RWPE2 (cell line): ENCODE measurements at regions not wholly inside any gene's neighbourhood (a gene's known extent, or its start where the extent isn't known, plus 50 kb on each side); places are given as distances from the start of the nearest gene placed in this dataset.

Source experiments
- ATAC-seq: fragments of 200-7000 bp; cut with Tn5 transposase; 3 replicates; pipeline ENCODE4 v1.9.1; 2021; ENCODE audit warnings: low read depth
- DNase-seq: peaks from one replicate; pipeline ENCODE4 v3.0.0-alpha.2; 2020; ENCODE audit warnings: low spot score
- H3K27ac ChIP-seq: fragments of 450-650 bp; 2 replicates; pipeline ENCODE4 v1.5.1; 2017; ENCODE audit warnings: mild to moderate bottlenecking; ENCODE audit not compliant: poor library complexity, severe bottlenecking
- H3K27me3 ChIP-seq: fragments of 250-450 bp; sonication (Bioruptor Pico); 2 replicates; pipeline ENCODE4 v1.5.1; 2021; ENCODE audit warnings: mild to moderate bottlenecking, moderate library complexity; ENCODE audit not compliant: insufficient read depth, poor library complexity, severe bottlenecking
- H3K36me3 ChIP-seq: fragments of 250-450 bp; sonication (Bioruptor Pico); 2 replicates; pipeline ENCODE4 v1.5.1; 2020; ENCODE audit warnings: low read depth, mild to moderate bottlenecking, moderate library complexity
- H3K4me1 ChIP-seq: fragments of 250-450 bp; sonication (Bioruptor Pico); 2 replicates; pipeline ENCODE4 v1.5.1; 2021; ENCODE audit warnings: mild to moderate bottlenecking, moderate library complexity; ENCODE audit not compliant: insufficient read depth, poor library complexity, severe bottlenecking
- H3K4me3 ChIP-seq: fragments of 250-450 bp; sonication (Bioruptor Pico); 2 replicates; pipeline ENCODE4 v1.5.1; 2021; ENCODE audit warnings: mild to moderate bottlenecking, moderate library complexity; ENCODE audit not compliant: severe bottlenecking
- H3K9me3 ChIP-seq: fragments of 250-450 bp; sonication (Bioruptor Pico); 2 replicates; pipeline ENCODE4 v1.5.1; 2021; ENCODE audit warnings: mild to moderate bottlenecking, moderate library complexity; ENCODE audit not compliant: severe bottlenecking
- TF ChIP-seq, protein P1 (sequence below): fragments of 450-650 bp; IDR thresholded peaks from one replicate; pipeline ENCODE4 v1.5.1; 2017; ENCODE audit warnings: mild to moderate bottlenecking, moderate library complexity; ENCODE audit not compliant: poor library complexity, severe bottlenecking

DNA sequence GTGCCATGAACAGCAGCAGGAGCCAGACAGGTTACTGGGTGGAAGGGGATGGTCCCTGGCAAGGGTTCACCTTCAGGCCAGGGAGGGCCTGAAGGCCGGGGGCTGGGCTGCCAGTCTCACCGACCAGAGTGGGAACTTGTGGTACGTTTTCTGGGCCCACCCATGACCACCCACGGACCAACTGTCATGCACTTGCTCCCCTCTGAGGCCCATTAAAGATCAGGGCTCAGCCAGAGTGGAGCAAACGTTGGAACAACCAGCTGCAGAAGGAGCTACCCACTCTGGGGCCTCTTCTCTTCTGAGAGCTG lies 436.7 kb upstream of the PRMT6 start:
- DNase-seq = peak; percentile 30

DNA sequence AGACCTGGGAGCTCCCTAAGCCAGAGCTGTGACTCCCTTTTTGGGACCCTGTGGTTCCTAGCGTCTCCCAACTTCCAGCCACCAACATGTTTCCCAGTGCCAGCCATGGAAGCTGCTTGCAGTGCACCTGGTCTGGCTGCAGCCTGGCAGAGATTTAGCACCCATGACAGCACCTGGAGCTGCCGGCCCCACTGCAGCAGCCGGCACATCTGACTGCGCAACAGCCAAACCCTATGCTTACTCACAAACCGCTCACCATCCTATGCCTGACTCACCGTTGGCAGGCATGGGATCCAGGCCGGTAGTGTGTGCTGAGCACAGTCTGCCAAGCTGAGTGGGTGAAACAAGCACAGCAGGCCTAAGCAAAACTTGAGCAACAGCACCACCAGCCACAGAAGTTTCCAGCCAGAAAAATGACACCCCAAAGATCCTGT lies 435.9 kb upstream of the PRMT6 start:
- ATAC-seq (peak; percentile 100), DNase-seq (peak; percentile 88)
- H3K4me3 ChIP-seq = no peak overlapping the region
- TF ChIP-seq, protein P1, sequence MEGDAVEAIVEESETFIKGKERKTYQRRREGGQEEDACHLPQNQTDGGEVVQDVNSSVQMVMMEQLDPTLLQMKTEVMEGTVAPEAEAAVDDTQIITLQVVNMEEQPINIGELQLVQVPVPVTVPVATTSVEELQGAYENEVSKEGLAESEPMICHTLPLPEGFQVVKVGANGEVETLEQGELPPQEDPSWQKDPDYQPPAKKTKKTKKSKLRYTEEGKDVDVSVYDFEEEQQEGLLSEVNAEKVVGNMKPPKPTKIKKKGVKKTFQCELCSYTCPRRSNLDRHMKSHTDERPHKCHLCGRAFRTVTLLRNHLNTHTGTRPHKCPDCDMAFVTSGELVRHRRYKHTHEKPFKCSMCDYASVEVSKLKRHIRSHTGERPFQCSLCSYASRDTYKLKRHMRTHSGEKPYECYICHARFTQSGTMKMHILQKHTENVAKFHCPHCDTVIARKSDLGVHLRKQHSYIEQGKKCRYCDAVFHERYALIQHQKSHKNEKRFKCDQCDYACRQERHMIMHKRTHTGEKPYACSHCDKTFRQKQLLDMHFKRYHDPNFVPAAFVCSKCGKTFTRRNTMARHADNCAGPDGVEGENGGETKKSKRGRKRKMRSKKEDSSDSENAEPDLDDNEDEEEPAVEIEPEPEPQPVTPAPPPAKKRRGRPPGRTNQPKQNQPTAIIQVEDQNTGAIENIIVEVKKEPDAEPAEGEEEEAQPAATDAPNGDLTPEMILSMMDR = peak; percentile 67
- peak overlapping the region; percentile 38 for H3K27ac ChIP-seq
- no peaks in the 10 kb centered on the region for H3K36me3 ChIP-seq
- H3K4me1 ChIP-seq = peaks cover 18% of the 10 kb centered on the region
- H3K9me3 ChIP-seq = no peaks in the 10 kb centered on the region
- H3K27me3 ChIP-seq = no peaks in the 10 kb centered on the region

More for the DNA sequence above, 436.7 kb upstream of the PRMT6 start:
- Histone ChIP-seq H3K27me3 (no peaks in the 10 kb centered on the region), H3K4me1 (peaks cover 23% of the 10 kb centered on the region), H3K27ac (no peak overlapping the region), H3K9me3 (no peaks in the 10 kb centered on the region), H3K36me3 (no peaks in the 10 kb centered on the region), H3K4me3 (no peak overlapping the region)
- ATAC-seq = no peak
- TF ChIP-seq, protein P1 = no peak

DNA sequence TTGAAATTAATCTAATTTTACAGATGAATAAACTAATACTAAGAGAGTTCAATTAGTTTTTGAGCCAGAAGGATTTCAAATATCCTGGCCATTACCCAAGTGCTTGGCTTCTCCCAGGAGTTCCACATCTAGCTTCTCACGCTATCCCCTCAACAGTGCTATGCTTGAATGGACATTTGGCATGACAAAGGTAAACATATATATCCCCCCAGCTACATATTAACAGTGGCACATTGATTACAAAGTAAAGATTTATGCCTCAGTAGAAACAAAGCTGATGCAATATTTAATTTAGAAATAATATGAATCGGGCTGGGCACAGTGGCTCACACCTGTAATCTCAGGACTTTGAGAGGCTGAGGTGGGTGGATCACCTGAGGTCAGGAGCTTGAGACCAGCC lies 434.6 kb upstream of the PRMT6 start:
- Histone ChIP-seq H3K4me1 (peaks cover 11% of the 10 kb centered on the region), H3K27ac (no peak overlapping the region), H3K4me3 (no peak overlapping the region), H3K36me3 (no peaks in the 10 kb centered on the region), H3K9me3 (no peaks in the 10 kb centered on the region), H3K27me3 (no peaks in the 10 kb centered on the region)
- TF ChIP-seq, protein P1 = no peak
- ATAC-seq = no peak
- no peak for DNase-seq

DNA sequence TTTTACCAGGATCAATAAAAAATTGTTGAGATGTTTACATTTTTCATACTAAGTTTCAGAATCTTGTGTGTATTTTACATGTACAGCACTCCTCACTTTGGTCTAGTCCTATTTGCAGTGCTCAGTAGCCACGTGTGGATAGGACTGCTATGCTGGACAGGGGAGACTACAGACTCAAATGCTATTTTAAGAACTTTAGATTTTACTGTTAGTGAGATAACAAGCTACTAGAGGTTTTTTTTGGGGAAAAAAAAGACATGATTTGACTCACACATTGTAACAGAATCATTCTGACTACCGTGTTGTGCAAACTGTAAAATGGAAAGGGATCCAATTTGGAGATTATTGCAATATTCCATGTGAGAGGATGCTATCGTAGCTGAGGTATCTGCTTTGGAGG lies 418.9 kb upstream of the PRMT6 start:
- DNase-seq (no peak), ATAC-seq (no peak)
- Histone ChIP-seq H3K27ac (no peak overlapping the region), H3K4me3 (no peak overlapping the region), H3K36me3 (no peaks in the 10 kb centered on the region), H3K9me3 (no peaks in the 10 kb centered on the region), H3K4me1 (no peaks in the 10 kb centered on the region), H3K27me3 (no peaks in the 10 kb centered on the region)
- TF ChIP-seq, protein P1 = no peak

DNA sequence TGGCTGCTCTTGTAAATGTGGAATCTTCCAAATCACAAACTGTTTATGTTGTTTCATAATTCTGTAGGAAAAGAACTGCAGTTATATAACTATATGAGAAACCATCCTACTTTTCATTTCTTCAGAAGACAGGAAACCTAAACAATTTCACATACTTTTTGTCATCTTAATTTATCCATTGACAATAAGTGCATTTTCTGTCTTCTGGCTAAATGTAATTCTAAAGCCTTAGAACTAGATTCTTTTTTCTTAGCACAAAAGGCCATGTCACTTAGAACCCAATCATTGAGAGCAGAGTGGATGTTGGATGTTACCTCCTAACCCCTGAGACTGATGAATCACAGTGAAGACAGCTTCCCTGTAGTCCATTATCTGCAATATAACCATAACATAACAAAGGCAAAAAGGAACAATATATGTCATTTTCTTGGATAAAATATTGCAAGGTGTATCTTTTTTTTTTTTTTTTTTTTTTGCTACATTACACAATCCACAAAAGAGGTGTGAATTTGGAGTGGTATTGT lies 410.2 kb upstream of the PRMT6 start:
- DNase-seq (no peak), ATAC-seq (no peak)
- Histone ChIP-seq H3K9me3 (no peaks in the 10 kb centered on the region), H3K27me3 (no peaks in the 10 kb centered on the region), H3K4me1 (no peaks in the 10 kb centered on the region), H3K27ac (no peak overlapping the region), H3K36me3 (no peaks in the 10 kb centered on the region), H3K4me3 (no peak overlapping the region)
- TF ChIP-seq, protein P1 = no peak
